H1 (cell line): ENCODE measurements at regions not wholly inside any gene's neighbourhood (a gene's known extent, or its start where the extent isn't known, plus 50 kb on each side); places are given as distances from the start of the nearest gene placed in this dataset.

Experiments
- CEBPB ChIP-seq: IDR thresholded peaks from 2 replicates; pipeline ENCODE4 v1.6.1; 2012; ENCODE audit warnings: low read depth, low read length
- KDM4A ChIP-seq: IDR thresholded peaks from one replicate; pipeline ENCODE4 v1.7.1; 2012; ENCODE audit warnings: low read depth, mild to moderate bottlenecking, moderate library complexity, low read length, inconsistent platforms; ENCODE audit not compliant: severe bottlenecking
- KDM5A ChIP-seq: fragments of 200-600 bp; IDR thresholded peaks from 2 replicates; pipeline ENCODE4 v1.7.1; 2012; ENCODE audit warnings: mild to moderate bottlenecking, low read length, inconsistent platforms, mixed read lengths
- TF ChIP-seq, protein P1 (sequence below): fragments of 300-600 bp; sonication (generic); IDR thresholded peaks from 2 replicates; pipeline ENCODE4 v1.7.1; 2012; ENCODE audit warnings: low read length, moderate library complexity, mild to moderate bottlenecking, inconsistent platforms; ENCODE audit not compliant: insufficient replicate concordance

DNA sequence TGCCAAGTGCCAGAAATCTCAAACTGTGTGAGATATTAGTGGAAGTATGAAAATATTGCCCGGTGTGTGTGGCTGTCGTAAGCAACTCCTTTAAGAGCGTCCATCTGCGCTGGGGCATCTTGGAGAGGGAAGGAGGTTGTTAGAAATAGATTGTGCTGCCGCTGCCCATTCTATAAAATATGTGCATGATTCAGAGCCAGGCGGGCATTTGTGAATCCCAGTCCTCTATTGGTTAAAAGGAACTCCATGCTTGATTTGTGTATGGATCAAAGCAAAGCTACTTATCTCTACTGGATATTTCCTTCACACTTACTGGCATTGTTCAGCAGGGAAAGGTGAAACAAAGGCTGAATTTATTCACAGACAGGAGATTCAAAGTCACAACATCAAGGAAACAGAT, 89.6 kb upstream of the SNRK start (continued):
- TF ChIP-seq, protein P1, sequence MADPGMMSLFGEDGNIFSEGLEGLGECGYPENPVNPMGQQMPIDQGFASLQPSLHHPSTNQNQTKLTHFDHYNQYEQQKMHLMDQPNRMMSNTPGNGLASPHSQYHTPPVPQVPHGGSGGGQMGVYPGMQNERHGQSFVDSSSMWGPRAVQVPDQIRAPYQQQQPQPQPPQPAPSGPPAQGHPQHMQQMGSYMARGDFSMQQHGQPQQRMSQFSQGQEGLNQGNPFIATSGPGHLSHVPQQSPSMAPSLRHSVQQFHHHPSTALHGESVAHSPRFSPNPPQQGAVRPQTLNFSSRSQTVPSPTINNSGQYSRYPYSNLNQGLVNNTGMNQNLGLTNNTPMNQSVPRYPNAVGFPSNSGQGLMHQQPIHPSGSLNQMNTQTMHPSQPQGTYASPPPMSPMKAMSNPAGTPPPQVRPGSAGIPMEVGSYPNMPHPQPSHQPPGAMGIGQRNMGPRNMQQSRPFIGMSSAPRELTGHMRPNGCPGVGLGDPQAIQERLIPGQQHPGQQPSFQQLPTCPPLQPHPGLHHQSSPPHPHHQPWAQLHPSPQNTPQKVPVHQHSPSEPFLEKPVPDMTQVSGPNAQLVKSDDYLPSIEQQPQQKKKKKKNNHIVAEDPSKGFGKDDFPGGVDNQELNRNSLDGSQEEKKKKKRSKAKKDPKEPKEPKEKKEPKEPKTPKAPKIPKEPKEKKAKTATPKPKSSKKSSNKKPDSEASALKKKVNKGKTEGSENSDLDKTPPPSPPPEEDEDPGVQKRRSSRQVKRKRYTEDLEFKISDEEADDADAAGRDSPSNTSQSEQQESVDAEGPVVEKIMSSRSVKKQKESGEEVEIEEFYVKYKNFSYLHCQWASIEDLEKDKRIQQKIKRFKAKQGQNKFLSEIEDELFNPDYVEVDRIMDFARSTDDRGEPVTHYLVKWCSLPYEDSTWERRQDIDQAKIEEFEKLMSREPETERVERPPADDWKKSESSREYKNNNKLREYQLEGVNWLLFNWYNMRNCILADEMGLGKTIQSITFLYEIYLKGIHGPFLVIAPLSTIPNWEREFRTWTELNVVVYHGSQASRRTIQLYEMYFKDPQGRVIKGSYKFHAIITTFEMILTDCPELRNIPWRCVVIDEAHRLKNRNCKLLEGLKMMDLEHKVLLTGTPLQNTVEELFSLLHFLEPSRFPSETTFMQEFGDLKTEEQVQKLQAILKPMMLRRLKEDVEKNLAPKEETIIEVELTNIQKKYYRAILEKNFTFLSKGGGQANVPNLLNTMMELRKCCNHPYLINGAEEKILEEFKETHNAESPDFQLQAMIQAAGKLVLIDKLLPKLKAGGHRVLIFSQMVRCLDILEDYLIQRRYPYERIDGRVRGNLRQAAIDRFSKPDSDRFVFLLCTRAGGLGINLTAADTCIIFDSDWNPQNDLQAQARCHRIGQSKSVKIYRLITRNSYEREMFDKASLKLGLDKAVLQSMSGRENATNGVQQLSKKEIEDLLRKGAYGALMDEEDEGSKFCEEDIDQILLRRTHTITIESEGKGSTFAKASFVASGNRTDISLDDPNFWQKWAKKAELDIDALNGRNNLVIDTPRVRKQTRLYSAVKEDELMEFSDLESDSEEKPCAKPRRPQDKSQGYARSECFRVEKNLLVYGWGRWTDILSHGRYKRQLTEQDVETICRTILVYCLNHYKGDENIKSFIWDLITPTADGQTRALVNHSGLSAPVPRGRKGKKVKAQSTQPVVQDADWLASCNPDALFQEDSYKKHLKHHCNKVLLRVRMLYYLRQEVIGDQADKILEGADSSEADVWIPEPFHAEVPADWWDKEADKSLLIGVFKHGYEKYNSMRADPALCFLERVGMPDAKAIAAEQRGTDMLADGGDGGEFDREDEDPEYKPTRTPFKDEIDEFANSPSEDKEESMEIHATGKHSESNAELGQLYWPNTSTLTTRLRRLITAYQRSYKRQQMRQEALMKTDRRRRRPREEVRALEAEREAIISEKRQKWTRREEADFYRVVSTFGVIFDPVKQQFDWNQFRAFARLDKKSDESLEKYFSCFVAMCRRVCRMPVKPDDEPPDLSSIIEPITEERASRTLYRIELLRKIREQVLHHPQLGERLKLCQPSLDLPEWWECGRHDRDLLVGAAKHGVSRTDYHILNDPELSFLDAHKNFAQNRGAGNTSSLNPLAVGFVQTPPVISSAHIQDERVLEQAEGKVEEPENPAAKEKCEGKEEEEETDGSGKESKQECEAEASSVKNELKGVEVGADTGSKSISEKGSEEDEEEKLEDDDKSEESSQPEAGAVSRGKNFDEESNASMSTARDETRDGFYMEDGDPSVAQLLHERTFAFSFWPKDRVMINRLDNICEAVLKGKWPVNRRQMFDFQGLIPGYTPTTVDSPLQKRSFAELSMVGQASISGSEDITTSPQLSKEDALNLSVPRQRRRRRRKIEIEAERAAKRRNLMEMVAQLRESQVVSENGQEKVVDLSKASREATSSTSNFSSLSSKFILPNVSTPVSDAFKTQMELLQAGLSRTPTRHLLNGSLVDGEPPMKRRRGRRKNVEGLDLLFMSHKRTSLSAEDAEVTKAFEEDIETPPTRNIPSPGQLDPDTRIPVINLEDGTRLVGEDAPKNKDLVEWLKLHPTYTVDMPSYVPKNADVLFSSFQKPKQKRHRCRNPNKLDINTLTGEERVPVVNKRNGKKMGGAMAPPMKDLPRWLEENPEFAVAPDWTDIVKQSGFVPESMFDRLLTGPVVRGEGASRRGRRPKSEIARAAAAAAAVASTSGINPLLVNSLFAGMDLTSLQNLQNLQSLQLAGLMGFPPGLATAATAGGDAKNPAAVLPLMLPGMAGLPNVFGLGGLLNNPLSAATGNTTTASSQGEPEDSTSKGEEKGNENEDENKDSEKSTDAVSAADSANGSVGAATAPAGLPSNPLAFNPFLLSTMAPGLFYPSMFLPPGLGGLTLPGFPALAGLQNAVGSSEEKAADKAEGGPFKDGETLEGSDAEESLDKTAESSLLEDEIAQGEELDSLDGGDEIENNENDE: no peak
- TF ChIP-seq CEBPB (no peak), KDM4A (no peak), KDM5A (no peak)
